Testis (tissue), 2 donors: ENCODE measurements at regions not wholly inside any gene's neighbourhood (a gene's known extent, or its start where the extent isn't known, plus 50 kb on each side); places are given as distances from the start of the nearest gene placed in this dataset.

Experiments
- DNase-seq: peaks from one replicate; pipeline ENCODE4 v3.0.0-alpha.2; 2019
- H3K27ac ChIP-seq, 2 donors: fragments of 200-600 bp; sonication (generic); one replicate each; pipeline ENCODE4 v1.5.1; 2019
- H3K27me3 ChIP-seq: fragments of 200-600 bp; sonication (generic); one replicate; pipeline ENCODE4 v1.5.1; 2019
- H3K36me3 ChIP-seq: fragments of 200-600 bp; sonication (generic); one replicate; pipeline ENCODE4 v1.5.1; 2017; ENCODE audit warnings: low read depth; ENCODE audit errors: missing control alignments
- H3K4me1 ChIP-seq: fragments of 200-600 bp; sonication (generic); one replicate; pipeline ENCODE4 v1.5.1; 2019
- H3K4me3 ChIP-seq, 2 donors: fragments of 200-600 bp; sonication (generic); one replicate each; pipeline ENCODE4 v1.5.1; 2017 to 2019
- H3K9me3 ChIP-seq: fragments of 200-600 bp; sonication (generic); one replicate; pipeline ENCODE4 v1.5.1; 2017
- POLR2A ChIP-seq: fragments of 450-650 bp; IDR thresholded peaks from one replicate; pipeline ENCODE4 v1.6.1; 2017; ENCODE audit warnings: antibody characterized with exemption, mild to moderate bottlenecking, moderate library complexity
- WGBS, 2 donors: methylation state at CpG; one replicate each; pipeline ENCODE4 v1.1.5; 2018; 5-methylcytosine and 5-hydroxymethylcytosine counted together
- intact Hi-C: fragments of 100-400 bp; cut with DNase I; formaldehyde crosslinking; loops from one replicate; pipeline ENCODE4 v1.15.1; 2023; ENCODE audit warnings: low total_unique reads
- TF ChIP-seq, protein P1 (sequence below), 3 experiments: fragments of 450-650 bp in 2 of 3; fragments of 200-600 bp in 1 of 3; sonication (generic) in 1 of 3; IDR thresholded peaks; one replicate each; pipeline ENCODE4 v1.5.1; 2016 to 2019; ENCODE audit warnings: antibody characterized with exemption in 3 of 3, mild to moderate bottlenecking in 2 of 3, moderate library complexity in 1 of 3

GRCh38 chr6:120994573-120994967, 339.7 kb downstream of the TBC1D32 start:
- 75 to 79% methylated on average over 4 of the region's 4 CpGs for WGBS, 2 donors
- DNase-seq: no peak
- no peak for TF ChIP-seq POLR2A
- TF ChIP-seq, protein P1, sequence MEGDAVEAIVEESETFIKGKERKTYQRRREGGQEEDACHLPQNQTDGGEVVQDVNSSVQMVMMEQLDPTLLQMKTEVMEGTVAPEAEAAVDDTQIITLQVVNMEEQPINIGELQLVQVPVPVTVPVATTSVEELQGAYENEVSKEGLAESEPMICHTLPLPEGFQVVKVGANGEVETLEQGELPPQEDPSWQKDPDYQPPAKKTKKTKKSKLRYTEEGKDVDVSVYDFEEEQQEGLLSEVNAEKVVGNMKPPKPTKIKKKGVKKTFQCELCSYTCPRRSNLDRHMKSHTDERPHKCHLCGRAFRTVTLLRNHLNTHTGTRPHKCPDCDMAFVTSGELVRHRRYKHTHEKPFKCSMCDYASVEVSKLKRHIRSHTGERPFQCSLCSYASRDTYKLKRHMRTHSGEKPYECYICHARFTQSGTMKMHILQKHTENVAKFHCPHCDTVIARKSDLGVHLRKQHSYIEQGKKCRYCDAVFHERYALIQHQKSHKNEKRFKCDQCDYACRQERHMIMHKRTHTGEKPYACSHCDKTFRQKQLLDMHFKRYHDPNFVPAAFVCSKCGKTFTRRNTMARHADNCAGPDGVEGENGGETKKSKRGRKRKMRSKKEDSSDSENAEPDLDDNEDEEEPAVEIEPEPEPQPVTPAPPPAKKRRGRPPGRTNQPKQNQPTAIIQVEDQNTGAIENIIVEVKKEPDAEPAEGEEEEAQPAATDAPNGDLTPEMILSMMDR (IDR thresholded peaks at IDR 0.05): no peak
- Histone ChIP-seq H3K36me3 (no peaks in the 10 kb centered on the region), H3K27me3 (no peaks in the 10 kb centered on the region), H3K4me3 (no peak overlapping the region), H3K27ac (no peak overlapping the region), H3K9me3 (no peaks in the 10 kb centered on the region), H3K4me1 (no peaks in the 10 kb centered on the region)
- intact Hi-C loops: no loop called here

DNA sequence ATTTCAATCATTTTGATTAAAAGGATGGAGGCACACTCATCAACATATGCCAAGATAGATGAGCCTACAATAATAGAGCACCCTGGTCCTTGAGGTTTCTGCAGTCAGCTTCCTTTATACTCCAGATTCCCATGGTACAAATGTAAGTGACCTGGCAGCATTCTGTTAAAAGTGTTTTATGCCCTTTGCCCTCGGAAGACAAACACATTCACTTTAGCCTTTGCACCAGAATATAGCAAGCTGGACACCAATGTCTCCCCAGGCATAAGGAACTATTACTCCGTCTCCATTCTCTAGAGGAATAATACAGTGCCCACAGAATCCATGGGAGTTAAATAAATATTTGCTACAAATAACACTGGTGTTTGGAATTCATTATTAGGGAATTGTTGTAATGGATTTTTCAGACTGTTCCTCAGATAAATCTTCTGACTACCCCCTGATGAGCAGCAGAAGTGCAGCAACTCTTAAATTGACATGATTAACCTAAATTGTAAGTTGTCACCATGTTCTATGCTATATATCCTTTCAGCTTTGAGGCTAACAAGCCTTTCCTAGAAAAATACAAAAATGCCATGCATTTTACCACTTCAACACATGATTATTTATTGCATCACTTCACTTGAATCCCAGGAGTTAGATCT, 340.2 kb downstream of the TBC1D32 start:
- 83 to 93% methylated on average over 2 of the region's 2 CpGs for WGBS, 2 donors
- Histone ChIP-seq H3K27me3 (no peaks in the 10 kb centered on the region), H3K36me3 (no peaks in the 10 kb centered on the region), H3K9me3 (no peaks in the 10 kb centered on the region), H3K4me3 (no peak overlapping the region), H3K4me1 (no peaks in the 10 kb centered on the region), H3K27ac (no peak overlapping the region)
- no peak for TF ChIP-seq POLR2A
- TF ChIP-seq, protein P1 (IDR thresholded peaks at IDR 0.05): no peak
- DNase-seq: no peak
- intact Hi-C loops: no loop called here

DNA sequence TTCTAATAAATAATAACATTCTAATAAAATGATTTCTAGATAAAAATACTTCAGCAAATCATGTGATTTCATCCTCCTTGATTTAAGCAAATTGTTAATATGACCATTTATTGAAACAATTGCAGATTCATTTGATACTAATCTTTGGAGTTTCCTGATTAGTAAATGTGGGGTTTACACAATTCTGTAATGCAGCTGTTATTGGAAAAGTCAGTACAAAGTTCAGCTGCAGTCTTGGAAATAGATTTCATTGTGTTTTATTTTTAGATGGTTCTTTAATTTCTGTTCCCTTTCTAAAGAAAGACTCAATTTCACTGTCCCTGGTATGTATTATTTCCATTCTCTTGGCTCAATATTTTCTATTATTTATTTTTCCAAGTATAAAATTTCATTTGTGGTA, 342.0 kb downstream of the TBC1D32 start:
- TF ChIP-seq, protein P1 (IDR thresholded peaks at IDR 0.05): no peak
- TF ChIP-seq POLR2A: no peak
- no peak overlapping the region for H3K4me3 ChIP-seq
- H3K27me3 ChIP-seq: no peaks in the 10 kb centered on the region
- intact Hi-C loops: no loop called here
- no peaks in the 10 kb centered on the region for H3K36me3 ChIP-seq
- DNase-seq: no peak
- H3K4me1 ChIP-seq: no peaks in the 10 kb centered on the region
- no peak overlapping the region for H3K27ac ChIP-seq
- H3K9me3 ChIP-seq: no peaks in the 10 kb centered on the region

DNA sequence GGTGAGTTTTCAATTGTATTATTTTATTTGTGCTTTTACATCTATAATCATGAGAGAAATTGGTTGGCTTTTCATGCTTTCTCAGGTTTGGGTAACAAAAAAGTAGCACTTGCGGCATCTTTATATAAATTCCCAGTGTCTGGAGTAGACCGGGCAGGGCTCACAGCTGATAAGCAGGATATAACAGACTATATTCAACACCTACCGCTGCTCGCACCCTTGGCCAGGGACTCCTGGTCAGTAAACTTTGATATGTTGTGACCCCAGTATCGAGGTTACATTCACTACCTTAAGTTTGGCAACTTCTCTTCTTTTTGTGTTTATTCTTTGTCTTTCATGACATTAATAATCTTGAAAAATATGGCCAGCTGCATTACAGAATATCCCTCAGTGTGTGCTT, 343.4 kb downstream of the TBC1D32 start:
- Histone ChIP-seq H3K27ac (no peak overlapping the region), H3K4me1 (no peaks in the 10 kb centered on the region), H3K36me3 (no peaks in the 10 kb centered on the region), H3K27me3 (no peaks in the 10 kb centered on the region), H3K9me3 (no peaks in the 10 kb centered on the region), H3K4me3 (no peak overlapping the region)
- TF ChIP-seq, protein P1 (IDR thresholded peaks at IDR 0.05): no peak
- no peak for TF ChIP-seq POLR2A
- intact Hi-C loops: no loop called here
- WGBS, 2 donors: 85 to 89% methylated on average over 5 of the region's 5 CpGs
- DNase-seq: no peak

GRCh38 chr6:120981835-120982234, 352.4 kb downstream of the TBC1D32 start:
- no peak for DNase-seq
- no peak overlapping the region for H3K27ac ChIP-seq
- no peaks in the 10 kb centered on the region for H3K27me3 ChIP-seq
- no peaks in the 10 kb centered on the region for H3K9me3 ChIP-seq
- no peaks in the 10 kb centered on the region for H3K4me1 ChIP-seq
- H3K4me3 ChIP-seq: no peak overlapping the region
- intact Hi-C loops: no loop called here
- no peak for TF ChIP-seq POLR2A
- TF ChIP-seq, protein P1 (IDR thresholded peaks at IDR 0.05): no peak
- H3K36me3 ChIP-seq: no peaks in the 10 kb centered on the region
